ENCODE measurements at regions not wholly inside any gene's neighbourhood (a gene's known extent, or its start where the extent isn't known, plus 50 kb on each side); places are given as distances from the start of the nearest gene placed in this dataset.

DNA sequence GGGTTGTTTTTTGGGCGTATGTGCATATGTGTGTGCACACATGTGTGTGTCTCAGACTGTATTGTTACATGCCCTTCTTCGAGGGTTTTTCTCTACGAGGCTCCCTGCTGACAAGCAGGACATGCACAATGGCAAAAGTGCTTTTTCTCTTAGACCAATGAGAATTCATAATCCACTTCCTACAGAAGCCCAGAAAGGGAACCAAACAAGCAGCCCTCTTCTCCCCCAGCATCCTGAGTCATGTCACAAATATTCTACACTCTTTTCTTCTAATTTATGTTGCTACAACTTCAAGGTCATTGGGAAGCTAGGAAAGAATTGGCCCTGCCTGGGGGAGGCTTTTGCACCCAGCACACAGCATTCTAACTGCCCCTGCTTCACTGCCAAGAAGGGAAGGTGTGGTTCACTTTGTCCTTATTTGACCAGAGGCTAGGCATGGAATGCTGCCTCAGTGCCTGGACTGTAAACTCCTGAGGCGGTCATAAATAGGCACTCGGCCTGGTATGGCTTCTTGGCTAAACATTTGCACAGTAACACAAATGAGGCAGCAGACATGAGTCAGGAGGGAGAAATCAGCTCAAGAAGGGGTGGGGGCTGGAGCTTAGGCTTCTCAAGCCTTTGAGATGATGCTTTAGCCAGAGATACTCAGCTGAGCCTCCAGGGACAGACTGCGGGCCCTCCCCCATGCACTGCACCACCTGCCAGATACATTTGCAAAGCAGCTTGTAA lies 92.7 kb upstream of the KLF7 start:
- Histone ChIP-seq H3K4me3 (no peak overlapping the region), H4K20me1 (no peaks in the 10 kb centered on the region), H3K9me3 (replicated peaks in 1 of 11) (no peaks in the 10 kb centered on the region), H3K27me3 (peaks cover 0 to 3% (median 0%) of the 10 kb centered on the region in 11 experiments; a peak in 2 of 22 replicates), H3K9ac (no peak overlapping the region), H3K27ac (peak overlapping the region in 1 of 11 experiments; percentile 17; a peak in 1 of 22 replicates), H3K4me1 (peaks cover 8 to 67% (median 44%) of the 10 kb centered on the region in 10 experiments; a peak in 18 of 20 replicates), H3K4me2 (peak overlapping the region in 7 of 11 experiments; percentile 5 to 92 (median 53); a peak in 10 of 22 replicates), H3K36me3 (no peaks in the 10 kb centered on the region)
- no peak for TF ChIP-seq Cebpa-rat (IDR thresholded peaks at IDR 0.05)

DNA sequence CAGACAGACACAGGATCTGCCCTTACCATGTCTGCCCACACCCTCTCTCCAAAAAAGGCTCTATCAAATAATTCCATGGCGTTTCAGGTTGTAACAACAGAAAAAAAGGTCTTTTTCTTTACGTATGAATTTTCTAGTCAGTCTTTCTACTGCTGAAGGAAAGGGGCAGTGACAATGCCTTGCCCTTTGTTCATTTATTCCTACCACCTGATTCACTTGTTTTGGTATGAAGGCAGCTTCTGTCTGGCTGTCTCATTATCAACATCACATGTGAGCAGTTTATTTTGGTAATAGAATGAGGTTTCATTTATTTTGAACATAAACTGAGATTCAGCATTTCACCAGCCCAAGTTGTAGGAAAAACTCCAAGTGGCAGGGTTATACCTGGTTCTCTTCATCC lies 94.3 kb upstream of the KLF7 start:
- peaks cover 8 to 53% (median 31%) of the 10 kb centered on the region in 10 experiments; a peak in 18 of 20 replicates for H3K4me1 ChIP-seq
- H3K27me3 ChIP-seq: peaks cover 0 to 3% (median 0%) of the 10 kb centered on the region in 11 experiments; a peak in 2 of 22 replicates
- no peak overlapping the region for H3K27ac ChIP-seq
- H3K9ac ChIP-seq: no peak overlapping the region
- no peaks in the 10 kb centered on the region for H4K20me1 ChIP-seq
- H3K9me3 ChIP-seq (replicated peaks in 1 of 11): no peaks in the 10 kb centered on the region
- no peak for TF ChIP-seq Cebpa-rat (IDR thresholded peaks at IDR 0.05)
- H3K4me2 ChIP-seq: no peak overlapping the region
- H3K36me3 ChIP-seq: no peaks in the 10 kb centered on the region
- H3K4me3 ChIP-seq: no peak overlapping the region

DNA sequence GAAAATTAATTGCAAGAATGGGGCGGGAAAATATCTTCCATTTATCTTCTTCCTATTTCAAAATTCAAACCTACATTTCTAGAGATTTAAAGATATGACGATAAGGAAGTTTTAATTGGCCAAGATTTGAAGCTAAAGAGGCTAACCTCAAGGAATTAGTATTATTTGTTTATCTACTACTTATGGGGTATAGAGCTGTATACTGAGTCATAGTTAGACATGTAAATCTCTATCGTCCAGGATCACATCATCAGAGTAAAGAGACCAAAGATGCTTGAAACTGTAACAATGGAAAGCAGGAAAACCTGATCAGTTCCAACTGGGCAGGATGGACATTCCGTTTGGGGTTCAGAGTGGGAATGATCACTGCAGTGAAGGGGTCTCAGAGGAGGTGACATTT lies 95.2 kb upstream of the KLF7 start:
- H3K4me2 ChIP-seq: peak overlapping the region in 1 of 11 experiments; percentile 34; a peak in 1 of 22 replicates
- no peak for TF ChIP-seq Cebpa-rat (IDR thresholded peaks at IDR 0.05)
- H4K20me1 ChIP-seq: no peaks in the 10 kb centered on the region
- H3K4me1 ChIP-seq: peaks cover 9 to 53% (median 31%) of the 10 kb centered on the region in 10 experiments; a peak in 18 of 20 replicates
- no peak overlapping the region for H3K4me3 ChIP-seq
- H3K9ac ChIP-seq: no peak overlapping the region
- no peaks in the 10 kb centered on the region for H3K9me3 ChIP-seq (replicated peaks in 1 of 11)
- peaks cover 0 to 3% (median 0%) of the 10 kb centered on the region in 11 experiments; a peak in 2 of 22 replicates for H3K27me3 ChIP-seq
- no peaks in the 10 kb centered on the region for H3K36me3 ChIP-seq
- no peak overlapping the region for H3K27ac ChIP-seq

DNA sequence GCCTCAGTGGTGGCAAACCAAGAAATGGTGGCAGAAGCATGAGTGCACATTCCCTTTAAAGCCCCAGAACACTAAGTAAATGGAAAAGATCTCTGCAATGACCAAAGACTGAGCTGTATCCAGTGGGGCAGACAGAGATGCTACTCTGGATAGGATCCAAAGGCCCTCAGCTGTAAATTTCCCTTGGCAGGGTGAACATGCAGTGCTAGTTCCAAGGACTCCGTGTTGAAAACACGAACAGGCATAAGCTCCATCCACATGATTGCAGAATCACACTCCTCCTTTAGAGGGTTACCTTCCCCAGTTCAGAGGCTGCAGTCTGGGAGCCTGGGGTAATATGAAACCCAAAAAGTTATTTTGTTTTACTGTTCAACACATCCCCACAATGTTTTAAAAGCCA lies 98.6 kb upstream of the KLF7 start:
- Histone ChIP-seq H3K27me3 (peaks cover 0 to 3% (median 0%) of the 10 kb centered on the region in 11 experiments; a peak in 1 of 22 replicates), H3K27ac (no peak overlapping the region), H3K4me1 (peaks cover 0 to 46% (median 12%) of the 10 kb centered on the region in 10 experiments; a peak in 13 of 20 replicates), H4K20me1 (no peaks in the 10 kb centered on the region), H3K4me3 (no peak overlapping the region), H3K9me3 (replicated peaks in 1 of 11) (no peaks in the 10 kb centered on the region), H3K36me3 (no peaks in the 10 kb centered on the region), H3K4me2 (no peak overlapping the region), H3K9ac (no peak overlapping the region)
- TF ChIP-seq Cebpa-rat (IDR thresholded peaks at IDR 0.05): no peak

DNA sequence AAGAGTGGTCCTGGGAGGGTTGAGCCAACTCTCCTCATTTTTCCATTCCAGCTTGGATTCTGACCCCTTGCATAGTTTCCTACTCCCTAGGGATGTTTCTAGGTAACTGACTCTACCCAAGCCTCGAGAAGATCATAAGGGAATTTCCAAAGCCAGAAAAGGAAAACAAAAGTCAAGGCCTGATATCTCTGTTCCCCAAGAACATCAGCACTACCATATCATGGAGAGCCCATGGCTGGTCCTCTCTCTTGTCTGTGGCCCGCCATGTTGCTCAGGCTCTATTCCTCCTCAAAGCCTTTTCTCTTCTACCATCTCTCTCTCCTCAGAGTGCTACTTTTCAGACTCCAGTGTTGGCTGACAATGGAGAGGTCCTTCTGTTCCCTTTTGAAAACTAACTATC lies 99.6 kb upstream of the KLF7 start:
- Histone ChIP-seq H3K4me2 (peak overlapping the region in 6 of 11 experiments; percentile 22 to 80 (median 52); a peak in 12 of 22 replicates), H3K9me3 (replicated peaks in 1 of 11) (no peaks in the 10 kb centered on the region), H3K9ac (0 out of 22 replicates have a peak overlapping the region, but pooled peaks of 1 of the 11 experiments have one; percentile 15), H3K36me3 (no peaks in the 10 kb centered on the region), H3K4me1 (peaks cover 0 to 44% (median 12%) of the 10 kb centered on the region in 10 experiments; a peak in 13 of 20 replicates), H3K27ac (peak overlapping the region in 2 of 11 experiments; percentile 34 to 35; a peak in 4 of 22 replicates), H3K27me3 (peaks cover 0 to 3% (median 0%) of the 10 kb centered on the region in 11 experiments; a peak in 1 of 22 replicates), H3K4me3 (no peak overlapping the region), H4K20me1 (no peaks in the 10 kb centered on the region)
- no peak for TF ChIP-seq Cebpa-rat (IDR thresholded peaks at IDR 0.05)

DNA sequence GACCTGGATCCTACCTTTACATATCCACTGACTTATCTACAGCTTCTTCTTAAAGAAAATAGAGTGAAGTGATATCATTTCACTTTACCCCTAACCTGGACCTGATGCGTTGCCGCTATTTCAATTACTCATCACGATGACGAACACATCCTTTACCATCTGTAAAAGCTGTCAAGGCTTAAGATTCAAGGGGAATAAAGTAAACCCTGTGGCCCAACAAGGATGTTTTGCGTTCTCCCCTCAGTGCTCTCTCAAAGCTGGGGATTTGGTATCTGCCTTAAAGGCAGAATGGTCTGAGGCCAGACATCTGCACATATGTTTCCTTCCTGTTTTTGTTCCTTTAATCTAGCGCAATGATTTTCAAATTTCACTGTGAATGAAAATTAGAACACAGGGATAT lies 100.1 kb upstream of the KLF7 start:
- no peaks in the 10 kb centered on the region for H3K9me3 ChIP-seq (replicated peaks in 1 of 11)
- H3K4me1 ChIP-seq: peaks cover 0 to 44% (median 12%) of the 10 kb centered on the region in 10 experiments; a peak in 13 of 20 replicates
- 0 out of 22 replicates have a peak overlapping the region, but pooled peaks of 1 of the 11 experiments have one; percentile 15 for H3K9ac ChIP-seq
- no peak overlapping the region for H3K4me3 ChIP-seq
- TF ChIP-seq Cebpa-rat (IDR thresholded peaks at IDR 0.05): no peak
- H3K36me3 ChIP-seq: no peaks in the 10 kb centered on the region
- no peaks in the 10 kb centered on the region for H3K27me3 ChIP-seq
- peak overlapping the region in 3 of 11 experiments; percentile 23 to 35 (median 34); a peak in 4 of 22 replicates for H3K27ac ChIP-seq
- peak overlapping the region in 6 of 11 experiments; percentile 22 to 80 (median 52); a peak in 12 of 22 replicates for H3K4me2 ChIP-seq
- H4K20me1 ChIP-seq: no peaks in the 10 kb centered on the region

DNA sequence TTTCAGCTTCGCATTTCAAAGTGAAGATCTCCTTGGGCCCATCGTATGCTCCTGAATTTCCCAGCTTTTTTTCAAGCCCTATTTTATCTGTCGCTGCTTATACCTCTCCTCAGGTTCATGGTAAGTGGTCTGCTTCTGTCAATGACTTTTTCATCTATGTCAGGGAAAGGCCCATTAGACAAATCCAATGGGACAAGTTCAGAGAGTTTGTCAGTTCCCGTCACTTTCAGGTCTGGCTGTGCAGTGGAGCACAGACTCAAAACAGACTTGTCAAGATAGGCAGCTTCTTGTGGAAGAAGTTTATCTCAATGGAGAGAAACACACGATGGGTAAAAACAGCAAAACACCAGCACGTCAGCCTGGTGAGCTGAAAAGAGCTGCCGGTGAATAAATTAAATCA lies 100.9 kb upstream of the KLF7 start:
- H3K27me3 ChIP-seq: no peaks in the 10 kb centered on the region
- H3K36me3 ChIP-seq: no peaks in the 10 kb centered on the region
- H4K20me1 ChIP-seq: no peaks in the 10 kb centered on the region
- TF ChIP-seq Cebpa-rat (IDR thresholded peaks at IDR 0.05): no peak
- peak overlapping the region in 1 of 11 experiments; percentile 35; a peak in 1 of 22 replicates for H3K27ac ChIP-seq
- peak overlapping the region in 6 of 11 experiments; percentile 22 to 80 (median 52); a peak in 10 of 22 replicates for H3K4me2 ChIP-seq
- H3K4me3 ChIP-seq: no peak overlapping the region
- H3K9me3 ChIP-seq (replicated peaks in 1 of 11): no peaks in the 10 kb centered on the region
- no peak overlapping the region for H3K9ac ChIP-seq
- H3K4me1 ChIP-seq: peaks cover 0 to 38% (median 12%) of the 10 kb centered on the region in 10 experiments; a peak in 13 of 20 replicates

DNA sequence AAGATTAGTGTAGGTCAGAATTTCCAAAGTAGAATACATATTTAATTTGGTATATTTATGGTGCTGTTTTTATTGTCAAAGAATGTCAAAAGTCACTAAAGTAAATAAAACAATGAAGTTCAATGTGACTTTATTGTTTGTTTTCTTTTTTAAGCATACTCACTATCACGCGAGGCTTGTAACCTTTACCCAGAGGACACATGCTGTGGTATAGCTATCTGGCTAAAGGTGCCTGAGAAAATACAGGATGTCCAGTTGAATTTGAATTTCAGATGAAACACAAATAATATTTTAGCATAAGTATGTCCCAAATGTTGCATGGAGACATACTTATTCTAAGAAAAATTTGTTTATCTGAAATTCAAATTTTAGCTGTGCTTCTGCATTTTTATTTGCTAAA lies 103.3 kb upstream of the KLF7 start:
- Histone ChIP-seq H3K4me1 (peaks cover 0 to 38% (median 12%) of the 10 kb centered on the region in 10 experiments; a peak in 13 of 20 replicates), H4K20me1 (no peaks in the 10 kb centered on the region), H3K4me2 (no peak overlapping the region), H3K27me3 (no peaks in the 10 kb centered on the region), H3K9ac (no peak overlapping the region), H3K36me3 (no peaks in the 10 kb centered on the region), H3K4me3 (no peak overlapping the region), H3K9me3 (replicated peaks in 1 of 11) (no peaks in the 10 kb centered on the region), H3K27ac (no peak overlapping the region)
- no peak for TF ChIP-seq Cebpa-rat (IDR thresholded peaks at IDR 0.05)

DNA sequence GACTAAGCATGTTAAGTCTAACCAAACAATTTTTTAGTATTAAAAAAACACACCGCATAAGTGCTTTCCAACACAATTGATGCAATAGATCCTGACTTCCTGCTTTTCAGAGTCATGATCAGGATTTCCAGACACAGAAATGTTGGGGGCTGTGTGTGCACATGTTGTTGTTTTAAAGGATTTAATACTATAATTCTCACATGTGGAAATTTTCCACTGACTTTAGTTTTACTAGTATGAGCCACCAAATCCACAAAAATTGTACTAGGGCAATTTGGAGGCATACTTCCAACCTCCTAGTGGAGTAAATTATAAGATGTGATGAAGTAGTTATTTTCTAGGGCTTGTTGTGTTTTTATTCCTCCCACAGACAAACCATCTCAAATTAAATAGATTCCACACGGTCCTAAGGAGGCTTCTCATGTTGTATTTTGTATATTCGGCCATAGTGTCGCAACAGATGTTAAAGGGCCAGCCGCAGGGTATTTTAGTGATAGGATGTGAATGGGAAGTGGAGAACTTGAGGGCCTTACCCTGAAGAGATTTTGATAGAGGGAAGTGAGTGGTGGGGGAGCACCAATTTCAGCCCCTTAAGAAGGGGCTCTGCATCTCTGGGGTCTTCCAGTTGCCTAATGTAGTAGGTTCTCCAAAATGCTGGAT lies 108.9 kb upstream of the KLF7 start:
- peak overlapping the region in 1 of 11 experiments; percentile 7; a peak in 1 of 22 replicates for H3K4me2 ChIP-seq
- peaks cover 0 to 8% (median 0%) of the 10 kb centered on the region in 10 experiments; a peak in 3 of 20 replicates for H3K4me1 ChIP-seq
- H3K9me3 ChIP-seq (replicated peaks in 1 of 11): peaks cover 0 to 7% (median 0%) of the 10 kb centered on the region in 11 experiments; a peak in 1 of 22 replicates
- no peak for TF ChIP-seq Cebpa-rat (IDR thresholded peaks at IDR 0.05)
- no peaks in the 10 kb centered on the region for H3K36me3 ChIP-seq
- H3K4me3 ChIP-seq: no peak overlapping the region
- H3K27me3 ChIP-seq: no peaks in the 10 kb centered on the region
- no peak overlapping the region for H3K9ac ChIP-seq
- no peaks in the 10 kb centered on the region for H4K20me1 ChIP-seq
- H3K27ac ChIP-seq: no peak overlapping the region
